Right lobe of liver (tissue), 6 donors: ENCODE measurements at regions not wholly inside any gene's neighbourhood (a gene's known extent, or its start where the extent isn't known, plus 50 kb on each side); places are given as distances from the start of the nearest gene placed in this dataset.
A peak's percentile ranks its signal among the peaks of the same experiment; 100 is the strongest.

Experiments used
- ATAC-seq, 4 donors: fragments of 200-7000 bp; cut with Tn5 transposase; one replicate each; pipeline ENCODE4 v1.9.1; 2020; ENCODE audit warnings: mild to moderate bottlenecking in 4 of 4, moderate library complexity in 4 of 4
- DNase-seq, 3 donors: peaks; one replicate each; pipeline ENCODE4 v3.0.0-alpha.2; 2020
- H3K27ac ChIP-seq, 3 donors: fragments of 200-600 bp; one replicate each; pipeline ENCODE4 v1.8.0; 2022
- H3K27me3 ChIP-seq, 2 donors: fragments of 200-600 bp; one replicate each; pipeline ENCODE4 v1.8.0; 2022
- H3K36me3 ChIP-seq, 4 donors: fragments of 200-600 bp; sonication (generic) in 1 of 4; one replicate each; pipeline versions ENCODE4 v1.5.1 to v1.8.0; 2017 to 2022; ENCODE audit warnings: control low read depth in 1 of 4
- H3K4me1 ChIP-seq, 4 donors: fragments of 200-600 bp; sonication (generic) in 1 of 4; one replicate each; pipeline versions ENCODE4 v1.5.1 to v1.8.0; 2017 to 2022; ENCODE audit warnings: control low read depth in 1 of 4
- H3K4me3 ChIP-seq, 3 donors: fragments of 200-600 bp; one replicate each; pipeline ENCODE4 v1.8.0; 2022
- H3K9me3 ChIP-seq, 4 donors: fragments of 200-600 bp; sonication (generic) in 1 of 4; one replicate each; pipeline versions ENCODE4 v1.5.1 to v1.8.0; 2017 to 2022; ENCODE audit warnings: control low read depth in 1 of 4
- CTCF ChIP-seq, 4 donors: fragments of 200-600 bp in 3 of 4; fragments of 450-650 bp in 1 of 4; IDR thresholded peaks; one replicate each; pipeline versions ENCODE4 v1.5.1 to v1.8.0; 2016 to 2022; ENCODE audit warnings: antibody characterized with exemption in 4 of 4, mild to moderate bottlenecking in 2 of 4
- POLR2A ChIP-seq: fragments of 450-650 bp; IDR thresholded peaks from one replicate; pipeline ENCODE4 v1.6.1; 2017; ENCODE audit warnings: antibody characterized with exemption, mild to moderate bottlenecking
- WGBS: methylation state at CpG from one replicate; pipeline ENCODE4 v1.1.6; 2018; ENCODE audit warnings: low coverage, low lambda C conversion rate; ENCODE audit not compliant: insufficient coverage; ENCODE audit errors: missing lambda C conversion rate; 5-methylcytosine and 5-hydroxymethylcytosine counted together
- intact Hi-C, 2 donors: fragments of 100-400 bp; cut with DNase I; formaldehyde crosslinking; loops; one replicate each; pipeline versions ENCODE4 v1.11.2 to v1.14.1; 2022
- donor health status: DM: no; HTN: yes; CAD: no.
- donor health status: DM: no; HTN: no; CAD: no.
- donor health status: DM: no; HTN: no; CAD: no.
- donor health status: DM: no; HTN: yes; CAD: no.
- donor health status: DM: no; HTN: yes; CAD: no.

- ATAC-seq (no peak), DNase-seq (no peak)
- Histone ChIP-seq H3K36me3 (no peaks in the 10 kb centered on the region), H3K9me3 (no peaks in the 10 kb centered on the region), H3K4me1 (no peaks in the 10 kb centered on the region), H3K27ac (no peak overlapping the region), H3K4me3 (no peak overlapping the region), H3K27me3 (no peaks in the 10 kb centered on the region)
- TF ChIP-seq CTCF (IDR thresholded peaks at IDR 0.05): no peak
- TF ChIP-seq POLR2A: no peak
- 63% methylated on average over 10 of the region's 12 CpGs for WGBS
- intact Hi-C loops: no loop called here
Measured at GRCh38 chr7:46208635-46209525, 287.8 kb upstream of the IGFBP3 start.

GRCh38 chr7:46207931-46208634, 287.0 kb upstream of the IGFBP3 start:
- no peaks in the 10 kb centered on the region for H3K9me3 ChIP-seq
- H3K4me1 ChIP-seq: no peaks in the 10 kb centered on the region
- H3K36me3 ChIP-seq: no peaks in the 10 kb centered on the region
- no peaks in the 10 kb centered on the region for H3K27me3 ChIP-seq
- no peak overlapping the region for H3K27ac ChIP-seq
- no peak overlapping the region for H3K4me3 ChIP-seq
- DNase-seq (no peak), ATAC-seq (peak; percentile 35 to 69 (median 49))
- whole genome bisulfite sequencing: 58% methylated on average over 5 of the region's 5 CpGs
- TF ChIP-seq CTCF (IDR thresholded peaks at IDR 0.05) (no peak), POLR2A (no peak)
- intact Hi-C loops: no loop called here

GRCh38 chr7:46206476-46207060, 285.5 kb upstream of the IGFBP3 start:
- intact Hi-C loops: no loop called here
- no peak overlapping the region for H3K4me3 ChIP-seq
- ATAC-seq (peak in 1 of 4 donors; percentile 44), DNase-seq (no peak)
- WGBS: 49% methylated on average over 4 of the region's 4 CpGs
- no peaks in the 10 kb centered on the region for H3K36me3 ChIP-seq
- no peak for TF ChIP-seq POLR2A
- TF ChIP-seq CTCF (IDR thresholded peaks at IDR 0.05): no peak
- H3K9me3 ChIP-seq: no peaks in the 10 kb centered on the region
- no peaks in the 10 kb centered on the region for H3K4me1 ChIP-seq
- H3K27me3 ChIP-seq: no peaks in the 10 kb centered on the region
- H3K27ac ChIP-seq: no peak overlapping the region

GRCh38 chr7:46205478-46205877, 284.4 kb upstream of the IGFBP3 start:
- no peak for TF ChIP-seq CTCF (IDR thresholded peaks at IDR 0.05)
- no peak for TF ChIP-seq POLR2A
- Histone ChIP-seq H3K4me3 (no peak overlapping the region), H3K27ac (no peak overlapping the region), H3K27me3 (no peaks in the 10 kb centered on the region), H3K9me3 (no peaks in the 10 kb centered on the region), H3K4me1 (no peaks in the 10 kb centered on the region), H3K36me3 (no peaks in the 10 kb centered on the region)
- intact Hi-C loops: no loop called here
- DNase-seq (no peak), ATAC-seq (no peak)
- WGBS: 79% methylated on average over 5 of the region's 5 CpGs
